PC-9 (cell line): ENCODE measurements at regions not wholly inside any gene's neighbourhood (a gene's known extent, or its start where the extent isn't known, plus 50 kb on each side); places are given as distances from the start of the nearest gene placed in this dataset.

Experiments
- CTCF ChIP-seq: fragments of 200-600 bp; sonication (generic); conservative IDR thresholded peaks from 2 replicates; pipeline ENCODE4 v1.6.1; 2017; ENCODE audit warnings: mixed run types, antibody characterized with exemption, mild to moderate bottlenecking, moderate library complexity
- EZH2 ChIP-seq: fragments of 200-600 bp; sonication (generic); IDR thresholded peaks from 2 replicates; pipeline ENCODE4 v1.8.0; 2017; ENCODE audit warnings: antibody characterized with exemption, low read depth

GRCh38 chr4:33061727-33062126, 2341.6 kb downstream of the PCDH7 start:
- TF ChIP-seq CTCF, result no peak
- TF ChIP-seq EZH2, result no peak
